Neuron (in vitro differentiated cells): ENCODE measurements at regions not wholly inside any gene's neighbourhood (a gene's known extent, or its start where the extent isn't known, plus 50 kb on each side); places are given as distances from the start of the nearest gene placed in this dataset.

Experiments used
- H2AFZ ChIP-seq: one replicate; pipeline ENCODE4 v1.6.1; 2013; ENCODE audit warnings: low read depth, mild to moderate bottlenecking, inconsistent platforms, low read length, moderate library complexity
- H3K27me3 ChIP-seq: one replicate; pipeline ENCODE4 v1.6.1; 2013; ENCODE audit warnings: low read length; ENCODE audit not compliant: insufficient read depth
- H3K36me3 ChIP-seq: one replicate; pipeline ENCODE4 v1.6.1; 2013; ENCODE audit warnings: low read length; ENCODE audit not compliant: insufficient read depth
- H3K4me1 ChIP-seq: one replicate; pipeline ENCODE4 v1.6.1; 2013; ENCODE audit warnings: low read length; ENCODE audit not compliant: insufficient read depth
- H3K4me3 ChIP-seq: 2 replicates; pipeline ENCODE4 v1.5.1; 2013; ENCODE audit warnings: mild to moderate bottlenecking, low read length, moderate library complexity
- H3K9me3 ChIP-seq: one replicate; pipeline ENCODE4 v1.6.1; 2013; ENCODE audit warnings: low read length

DNA sequence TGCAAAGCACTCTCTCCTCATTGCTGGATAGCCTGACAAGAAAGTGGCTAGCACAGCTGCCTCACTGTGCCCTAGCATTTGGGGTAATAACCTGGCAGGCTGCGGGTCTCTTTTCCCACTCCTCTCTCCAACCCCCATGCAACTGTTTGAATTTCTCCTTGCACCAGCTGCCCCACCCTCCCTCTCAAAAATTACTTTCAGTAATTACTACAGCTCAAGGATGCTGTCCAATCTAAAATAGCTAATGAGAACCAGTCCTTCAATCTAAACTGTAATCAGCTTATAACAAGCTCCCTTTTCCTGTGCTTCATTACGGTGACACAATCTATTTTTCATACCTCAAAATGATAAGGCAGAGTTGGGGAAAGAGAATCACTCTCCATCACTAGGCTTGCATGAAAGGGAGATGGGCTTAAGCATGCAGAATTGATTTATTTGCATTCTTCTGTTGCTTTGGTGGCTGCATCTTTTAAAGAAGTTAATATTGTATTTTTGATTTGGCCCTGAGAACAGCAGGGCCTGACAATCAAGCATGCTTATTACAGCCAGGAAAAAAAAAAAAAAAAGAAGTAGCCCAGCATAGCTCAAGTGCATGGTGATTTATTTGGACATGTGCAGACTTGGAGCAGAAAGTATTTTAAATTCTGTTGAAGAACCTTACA lies 881.8 kb downstream of the SLC4A3 start:
- Histone ChIP-seq H3K9me3 (no peaks in the 10 kb centered on the region), H2AFZ (no peak overlapping the region), H3K36me3 (no peaks in the 10 kb centered on the region), H3K4me1 (no peaks in the 10 kb centered on the region), H3K4me3 (no peak overlapping the region), H3K27me3 (no peaks in the 10 kb centered on the region)

DNA sequence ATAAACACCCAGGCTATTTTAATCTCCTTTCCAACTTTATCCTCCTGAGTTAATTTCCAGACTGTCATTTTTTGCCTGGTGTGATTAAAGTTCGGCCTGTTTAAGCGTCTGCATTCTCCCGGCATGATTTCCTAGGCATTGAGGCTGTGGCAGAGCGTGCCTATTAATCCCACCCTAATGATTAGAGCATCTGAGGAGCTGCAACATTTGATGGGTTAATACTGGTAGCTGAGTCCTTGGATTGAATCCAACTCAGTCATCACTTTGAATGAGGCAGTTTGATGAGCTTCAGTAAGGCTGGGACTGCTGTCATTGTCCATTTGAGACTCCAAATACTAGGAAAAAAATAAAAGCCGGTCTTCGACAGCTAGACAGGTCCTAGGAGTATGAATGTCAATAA lies 882.5 kb downstream of the SLC4A3 start:
- H3K4me1 ChIP-seq = no peaks in the 10 kb centered on the region
- no peak overlapping the region for H2AFZ ChIP-seq
- H3K9me3 ChIP-seq = no peaks in the 10 kb centered on the region
- H3K27me3 ChIP-seq = no peaks in the 10 kb centered on the region
- no peaks in the 10 kb centered on the region for H3K36me3 ChIP-seq
- H3K4me3 ChIP-seq = no peak overlapping the region

DNA sequence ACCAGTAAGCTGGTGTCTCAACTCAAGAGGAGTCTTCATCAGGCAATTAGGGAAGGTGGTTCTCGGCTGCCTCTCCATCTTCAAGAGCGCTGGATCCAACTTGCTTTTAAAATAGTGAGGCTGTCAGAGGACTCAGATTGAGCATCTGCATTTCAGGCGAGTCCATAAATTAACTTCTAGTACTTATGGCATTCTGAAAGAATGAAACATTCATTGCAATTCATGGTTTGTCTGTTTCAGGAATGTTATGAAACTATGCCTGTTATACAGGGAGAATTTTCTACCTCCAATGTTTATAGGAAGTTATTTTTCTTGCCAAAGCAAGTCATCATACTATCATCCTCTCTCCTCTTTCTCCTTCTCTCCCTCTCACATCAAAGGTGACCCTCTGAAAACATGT lies 883.2 kb downstream of the SLC4A3 start:
- no peaks in the 10 kb centered on the region for H3K4me1 ChIP-seq
- no peaks in the 10 kb centered on the region for H3K9me3 ChIP-seq
- no peaks in the 10 kb centered on the region for H3K27me3 ChIP-seq
- H3K36me3 ChIP-seq = no peaks in the 10 kb centered on the region
- H3K4me3 ChIP-seq = no peak overlapping the region
- H2AFZ ChIP-seq = no peak overlapping the region

DNA sequence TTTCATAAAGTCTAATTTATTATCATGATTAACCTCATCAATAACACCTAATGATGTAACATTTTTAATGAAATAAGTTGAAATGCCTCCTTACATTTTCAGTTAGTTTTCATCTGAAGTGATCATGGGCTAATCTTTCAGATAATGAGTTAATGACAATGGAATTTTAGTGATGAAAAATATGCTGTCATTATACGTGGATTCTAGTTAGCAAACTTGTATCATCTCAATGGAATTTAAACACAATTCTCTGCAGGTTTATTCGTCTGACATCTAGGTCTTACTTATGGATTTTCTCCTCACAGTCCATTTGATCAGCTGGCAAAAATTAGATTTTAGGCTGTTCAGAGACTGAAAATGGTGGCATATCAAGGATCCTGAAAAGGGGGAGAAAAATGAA lies 885.0 kb downstream of the SLC4A3 start:
- Histone ChIP-seq H3K4me1 (no peaks in the 10 kb centered on the region), H3K4me3 (no peak overlapping the region), H3K27me3 (no peaks in the 10 kb centered on the region), H3K36me3 (no peaks in the 10 kb centered on the region), H3K9me3 (no peaks in the 10 kb centered on the region), H2AFZ (no peak overlapping the region)

DNA sequence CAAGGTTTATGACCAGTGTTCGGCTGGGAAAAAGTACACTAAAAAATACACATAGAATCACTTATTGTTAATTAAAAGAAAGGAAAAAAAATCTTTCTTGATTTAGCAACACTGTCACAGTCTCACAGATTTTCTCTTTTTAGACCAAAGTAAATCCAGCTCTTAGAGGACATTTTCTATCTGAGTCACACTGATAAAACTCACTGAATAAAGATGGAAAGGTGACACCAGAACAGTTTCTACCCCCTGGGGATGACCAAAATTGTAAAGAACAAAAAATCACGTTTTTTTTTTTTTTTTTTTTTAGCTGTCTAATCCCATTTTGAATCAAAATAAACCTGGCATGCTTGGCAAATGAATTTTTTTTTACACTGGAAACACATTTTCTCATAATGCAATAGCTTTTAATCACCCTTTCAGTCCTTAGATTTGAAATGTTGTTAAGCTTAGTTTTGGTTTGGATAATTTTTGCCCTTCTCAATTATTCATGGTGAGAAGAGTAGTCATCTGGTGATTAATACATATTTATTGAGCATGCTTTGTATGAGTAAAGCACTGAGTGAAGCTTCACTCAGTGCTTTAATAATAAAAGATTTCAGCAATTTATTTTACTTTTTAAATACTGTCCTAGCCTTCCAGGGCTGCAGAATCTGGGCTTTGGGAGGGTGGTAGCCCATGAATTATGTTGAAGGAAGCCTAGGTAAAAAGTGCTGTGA lies 886.3 kb downstream of the SLC4A3 start:
- H2AFZ ChIP-seq = no peak overlapping the region
- H3K4me1 ChIP-seq = no peaks in the 10 kb centered on the region
- no peaks in the 10 kb centered on the region for H3K36me3 ChIP-seq
- H3K9me3 ChIP-seq = no peaks in the 10 kb centered on the region
- no peak overlapping the region for H3K4me3 ChIP-seq
- no peaks in the 10 kb centered on the region for H3K27me3 ChIP-seq

DNA sequence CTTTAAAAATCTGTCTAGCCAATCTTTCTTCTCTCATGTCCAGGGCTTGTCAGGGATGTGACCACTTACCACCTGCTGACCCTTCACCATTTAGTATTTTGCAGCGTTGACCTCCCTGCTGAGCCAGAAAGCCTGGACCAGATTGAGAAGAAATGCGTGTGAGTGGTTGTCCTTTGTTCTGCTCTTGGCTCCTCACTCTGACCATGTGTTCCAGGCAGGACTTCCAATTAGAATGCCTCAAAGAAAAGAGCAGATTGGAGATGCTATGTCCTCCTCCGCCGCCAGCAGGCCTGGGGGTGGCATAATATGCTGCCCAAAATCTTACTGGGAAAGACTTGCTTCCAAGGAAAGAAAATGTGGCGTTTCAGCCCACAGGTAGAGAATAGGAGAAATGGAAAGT lies 894.1 kb downstream of the SLC4A3 start:
- H3K9me3 ChIP-seq = no peaks in the 10 kb centered on the region
- H2AFZ ChIP-seq = no peak overlapping the region
- H3K36me3 ChIP-seq = no peaks in the 10 kb centered on the region
- no peaks in the 10 kb centered on the region for H3K4me1 ChIP-seq
- H3K27me3 ChIP-seq = no peaks in the 10 kb centered on the region
- no peak overlapping the region for H3K4me3 ChIP-seq

DNA sequence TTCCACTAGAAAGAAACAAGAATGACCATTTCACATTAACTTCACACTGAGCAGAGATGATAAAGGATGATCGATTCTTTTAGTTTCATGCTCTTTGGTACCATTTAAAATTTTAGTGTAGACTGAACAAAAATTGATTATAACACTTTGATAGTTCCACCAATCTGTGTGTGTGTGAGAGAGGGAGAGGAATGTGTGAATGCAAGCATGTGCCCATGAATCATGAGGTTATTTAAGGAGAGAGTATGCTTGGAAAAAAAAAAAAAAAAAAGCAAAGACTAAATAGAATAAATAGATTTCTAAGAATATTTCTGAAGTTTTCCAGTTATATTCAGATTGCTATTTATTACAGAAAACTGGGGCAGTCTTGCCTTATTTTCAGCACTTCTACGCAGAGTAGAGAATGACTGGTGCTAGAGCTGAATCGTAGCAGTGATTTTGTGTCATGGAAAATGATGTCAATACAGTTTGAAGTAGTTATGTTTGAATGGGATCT lies 900.8 kb downstream of the SLC4A3 start:
- Histone ChIP-seq H3K36me3 (no peaks in the 10 kb centered on the region), H2AFZ (no peak overlapping the region), H3K9me3 (no peaks in the 10 kb centered on the region), H3K4me1 (no peaks in the 10 kb centered on the region), H3K27me3 (no peaks in the 10 kb centered on the region), H3K4me3 (no peak overlapping the region)

DNA sequence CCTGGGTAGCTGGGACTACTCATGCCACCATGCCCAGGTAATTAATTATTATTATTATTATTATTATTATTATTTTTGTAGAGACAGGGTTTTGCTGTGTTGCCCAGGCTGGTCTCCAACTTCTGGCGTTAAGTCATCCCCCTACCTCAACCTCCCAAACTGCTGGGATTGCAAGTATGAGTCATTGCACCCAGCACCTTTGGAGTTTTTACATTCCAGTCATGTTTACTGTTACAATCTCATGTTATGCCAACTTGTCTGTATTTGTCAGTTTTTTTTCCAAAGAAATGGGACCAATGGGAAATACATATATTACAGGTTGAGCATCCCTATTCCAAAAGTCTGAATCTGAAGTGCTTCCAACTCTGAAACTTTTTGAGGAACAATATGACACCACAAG lies 903.8 kb downstream of the SLC4A3 start:
- H3K4me1 ChIP-seq = no peaks in the 10 kb centered on the region
- H3K4me3 ChIP-seq = no peak overlapping the region
- no peaks in the 10 kb centered on the region for H3K27me3 ChIP-seq
- no peaks in the 10 kb centered on the region for H3K9me3 ChIP-seq
- H3K36me3 ChIP-seq = no peaks in the 10 kb centered on the region
- no peak overlapping the region for H2AFZ ChIP-seq

DNA sequence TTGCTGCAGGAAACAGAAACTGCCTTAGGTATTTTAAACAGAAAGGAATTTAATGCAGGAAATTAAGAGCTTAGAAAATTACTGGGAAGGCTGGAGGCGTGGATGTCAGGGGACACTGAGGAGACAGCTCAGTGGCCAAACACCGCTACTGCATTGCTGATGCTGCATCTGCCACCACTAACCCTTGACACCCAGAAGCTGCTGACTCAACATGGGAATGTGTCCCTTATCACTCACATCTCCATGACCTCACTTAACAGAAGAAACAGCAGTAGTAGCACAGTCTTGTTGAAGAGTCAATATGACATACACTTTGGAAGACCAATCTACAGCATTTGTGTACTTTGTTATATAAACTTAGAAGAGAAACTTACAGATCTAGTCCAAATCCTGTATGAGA lies 906.1 kb downstream of the SLC4A3 start:
- Histone ChIP-seq H3K36me3 (no peaks in the 10 kb centered on the region), H3K27me3 (no peaks in the 10 kb centered on the region), H3K9me3 (no peaks in the 10 kb centered on the region), H3K4me3 (no peak overlapping the region), H2AFZ (no peak overlapping the region), H3K4me1 (no peaks in the 10 kb centered on the region)

DNA sequence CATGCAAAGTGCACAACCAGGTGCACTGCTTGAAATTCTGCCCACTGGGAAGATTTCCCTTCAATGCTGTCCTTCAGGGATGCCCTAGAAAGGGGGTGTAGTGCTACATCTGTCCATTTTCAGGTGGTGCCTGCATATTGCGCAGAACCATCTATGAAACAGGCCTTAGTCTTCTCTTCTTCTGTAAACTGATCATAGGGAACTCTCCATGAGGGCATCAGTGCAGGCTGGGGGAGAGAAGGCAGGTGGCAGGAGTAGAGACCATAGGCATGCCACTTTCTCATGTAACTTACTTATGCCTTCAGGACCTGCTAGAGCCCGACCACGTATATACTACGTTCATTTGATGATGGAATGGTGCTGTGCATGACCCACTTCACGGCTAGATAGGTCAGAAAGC lies 912.1 kb downstream of the SLC4A3 start:
- H3K4me3 ChIP-seq = no peak overlapping the region
- no peaks in the 10 kb centered on the region for H3K4me1 ChIP-seq
- no peaks in the 10 kb centered on the region for H3K36me3 ChIP-seq
- no peak overlapping the region for H2AFZ ChIP-seq
- no peaks in the 10 kb centered on the region for H3K27me3 ChIP-seq
- H3K9me3 ChIP-seq = no peaks in the 10 kb centered on the region

DNA sequence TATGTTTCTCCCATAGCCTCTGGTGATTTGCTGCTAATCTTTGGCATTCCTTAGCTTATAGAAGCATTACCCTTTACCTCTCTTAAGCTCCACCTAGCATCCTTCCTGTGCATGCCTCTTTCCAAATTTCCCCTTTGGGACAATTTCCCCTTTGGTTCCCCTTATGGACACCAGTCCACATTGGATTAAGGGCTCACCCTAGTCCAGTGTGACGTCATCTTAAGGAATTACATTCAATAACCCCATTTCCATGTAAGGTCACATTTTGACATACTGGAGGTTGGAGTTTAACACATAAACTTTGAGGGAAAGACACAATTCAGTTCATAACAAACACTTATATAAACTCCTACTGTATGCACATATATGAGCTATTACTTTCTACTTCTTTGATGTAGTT lies 916.6 kb downstream of the SLC4A3 start:
- Histone ChIP-seq H2AFZ (no peak overlapping the region), H3K4me1 (no peaks in the 10 kb centered on the region), H3K27me3 (no peaks in the 10 kb centered on the region), H3K9me3 (no peaks in the 10 kb centered on the region), H3K36me3 (no peaks in the 10 kb centered on the region), H3K4me3 (no peak overlapping the region)

DNA sequence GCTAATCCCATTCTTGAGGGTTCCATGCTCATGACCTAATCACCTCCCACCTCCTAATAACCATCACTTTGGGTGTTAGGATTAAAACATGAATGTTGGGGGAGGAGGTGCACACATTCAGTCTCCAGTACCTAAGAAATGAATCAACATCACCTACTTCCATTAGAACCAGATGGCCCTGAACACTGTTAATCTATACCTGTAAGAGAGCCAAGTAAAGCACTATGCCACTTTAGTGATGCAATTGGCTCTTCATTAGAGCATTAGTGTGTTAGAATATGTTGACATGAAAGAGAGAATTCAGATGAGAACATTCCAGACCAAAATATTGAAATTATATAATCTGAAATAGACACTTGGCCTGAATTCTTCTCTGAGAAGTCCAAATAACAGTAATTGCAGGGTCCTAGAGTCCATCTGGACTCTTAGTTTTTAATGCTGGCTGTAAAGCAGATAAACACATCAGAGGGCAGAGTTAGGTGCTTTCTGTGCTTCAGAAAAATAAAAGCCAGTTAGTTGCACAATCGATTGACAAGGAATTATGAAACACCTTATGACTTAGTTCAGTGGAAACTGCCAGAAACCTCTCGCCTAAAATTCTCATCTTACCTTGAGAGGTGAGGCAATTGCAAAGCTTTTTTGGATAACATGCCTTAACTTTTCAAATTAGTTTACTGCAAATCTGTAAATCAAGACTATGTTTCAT lies 923.7 kb downstream of the SLC4A3 start:
- H2AFZ ChIP-seq = no peak overlapping the region
- H3K4me3 ChIP-seq = no peak overlapping the region
- no peaks in the 10 kb centered on the region for H3K36me3 ChIP-seq
- H3K27me3 ChIP-seq = no peaks in the 10 kb centered on the region
- no peaks in the 10 kb centered on the region for H3K9me3 ChIP-seq
- H3K4me1 ChIP-seq = no peaks in the 10 kb centered on the region

DNA sequence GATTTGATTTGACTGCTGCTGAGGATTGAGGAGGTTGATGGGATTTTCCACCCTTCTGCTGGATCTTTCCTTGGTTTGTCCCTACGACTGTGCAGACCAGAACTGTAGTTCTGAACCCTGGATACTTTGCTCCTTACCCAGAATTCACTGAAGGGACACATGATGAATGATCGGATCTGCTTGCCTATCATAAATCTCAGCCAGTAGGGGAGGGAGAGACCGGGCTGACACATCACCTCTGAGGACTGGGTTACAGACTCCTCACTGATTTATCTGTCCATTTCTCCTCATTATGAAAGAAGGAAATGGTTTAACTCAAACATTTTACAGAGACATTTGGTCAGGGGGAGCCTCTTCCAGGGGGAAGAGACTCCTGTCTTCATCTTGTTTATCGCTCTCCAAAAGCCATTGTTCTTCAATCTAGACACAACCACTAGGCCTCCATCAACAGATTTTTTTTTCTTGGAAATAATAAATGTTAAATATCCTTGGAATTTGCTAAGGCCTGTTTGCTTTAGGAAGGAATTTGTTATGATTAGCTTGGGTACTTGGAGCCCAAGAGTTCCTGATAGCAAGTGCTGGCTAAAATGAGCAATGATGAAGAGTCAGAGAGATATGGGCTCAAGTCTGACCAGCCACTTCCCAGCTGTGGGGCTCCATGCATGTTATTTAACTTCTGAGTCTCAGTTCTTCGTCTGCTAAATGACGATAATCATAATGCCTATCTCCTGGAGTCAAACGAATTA lies 925.5 kb downstream of the SLC4A3 start:
- Histone ChIP-seq H3K9me3 (no peaks in the 10 kb centered on the region), H2AFZ (no peak overlapping the region), H3K27me3 (no peaks in the 10 kb centered on the region), H3K36me3 (no peaks in the 10 kb centered on the region), H3K4me1 (no peaks in the 10 kb centered on the region), H3K4me3 (no peak overlapping the region)
